SK-N-SH (cell line): ENCODE measurements at regions not wholly inside any gene's neighbourhood (a gene's known extent, or its start where the extent isn't known, plus 50 kb on each side); places are given as distances from the start of the nearest gene placed in this dataset.

Source experiments
- CTCF ChIA-PET: fragments of 300-600, 350-600 bp; formaldehyde crosslinking; extraction: SDS; loops from one replicate; lab custom pipeline; 2021; lab: Yijun Ruan, JAX
- POLR2A ChIA-PET: fragments of 350-600 bp; sonication (Branson Sonifier 250); formaldehyde crosslinking; extraction: SDS; loops from one replicate; lab custom pipeline; 2020; ENCODE audit warnings: antibody characterized with exemption, inconsistent platforms; lab: Yijun Ruan, JAX
- DNase-seq: peaks from one replicate; pipeline ENCODE4 v3.0.0; 2012
- H2AFZ ChIP-seq: fragments of 200-600 bp; sonication (generic); 2 replicates; pipeline ENCODE4 v1.8.1; 2016; ENCODE audit warnings: antibody characterized with exemption, mild to moderate bottlenecking, low read depth
- H3F3A ChIP-seq: fragments of 200-600 bp; sonication (generic); replicated peaks from 2 replicates; pipeline ENCODE3; 2016; ENCODE audit warnings: antibody characterized with exemption, mild to moderate bottlenecking; ENCODE audit not compliant: insufficient read depth
- H3K27ac ChIP-seq, 2 experiments: fragments of 200-500 bp in 1 of 2; fragments of 200-600 bp in 1 of 2; sonication (Bioruptor generic) in 1 of 2; sonication (generic), shearing (Covaris generic) in 1 of 2; 2 replicates each; pipeline versions ENCODE4 v1.5.1 to v1.6.1; 2014 to 2016; ENCODE audit warnings: low read depth in 2 of 2, inconsistent platforms in 1 of 2, low read length in 1 of 2, mild to moderate bottlenecking in 1 of 2, mixed read lengths in 1 of 2
- H3K27me3 ChIP-seq: fragments of 200-600 bp; sonication (generic), shearing (Covaris generic); 2 replicates; pipeline ENCODE4 v1.6.1; 2016; ENCODE audit warnings: mixed run types; ENCODE audit not compliant: insufficient read depth
- H3K36me3 ChIP-seq, 2 experiments: fragments of 200-500 bp in 1 of 2; fragments of 200-600 bp in 1 of 2; sonication (Bioruptor generic) in 1 of 2; sonication (generic) in 1 of 2; replicated peaks in 1 of 2; 2 replicates each; pipeline versions ENCODE3 to v1.5.1; 2014 to 2016; ENCODE audit warnings: low read length in 1 of 2, mild to moderate bottlenecking in 1 of 2; ENCODE audit not compliant: insufficient read depth in 2 of 2, control insufficient read depth in 1 of 2
- H3K4me1 ChIP-seq, 2 experiments: fragments of 200-500 bp in 1 of 2; fragments of 200-600 bp in 1 of 2; sonication (Bioruptor generic) in 1 of 2; sonication (generic), shearing (Covaris generic) in 1 of 2; 2 replicates each; pipeline versions ENCODE4 v1.5.1 to v1.6.1; 2014 to 2016; ENCODE audit warnings: low read depth in 1 of 2, low read length in 1 of 2, mixed run types in 1 of 2; ENCODE audit not compliant: insufficient read depth in 2 of 2, control insufficient read depth in 1 of 2
- H3K4me2 ChIP-seq: fragments of 200-600 bp; sonication (generic), shearing (Covaris generic); 2 replicates; pipeline ENCODE4 v1.6.1; 2017; ENCODE audit warnings: mixed run types
- H3K4me3 ChIP-seq, 2 experiments: fragments of 200-500 bp in 1 of 2; fragments of 200-600 bp in 1 of 2; sonication (Bioruptor generic) in 1 of 2; sonication (generic), shearing (Covaris generic) in 1 of 2; 2 replicates each; pipeline versions ENCODE4 v1.5.1 to v1.8.1; 2014 to 2016; ENCODE audit warnings: low read depth in 2 of 2, inconsistent platforms in 1 of 2, low read length in 1 of 2, mild to moderate bottlenecking in 1 of 2, mixed read lengths in 1 of 2, moderate library complexity in 1 of 2
- H3K79me2 ChIP-seq: fragments of 200-600 bp; sonication (generic); 2 replicates; pipeline ENCODE4 v1.8.1; 2017; ENCODE audit warnings: mild to moderate bottlenecking; ENCODE audit not compliant: insufficient read depth
- H3K9ac ChIP-seq: fragments of 200-600 bp; sonication (generic); 2 replicates; pipeline ENCODE4 v1.6.1; 2017; ENCODE audit warnings: mixed run types
- H3K9me2 ChIP-seq: fragments of 200-600 bp; sonication (generic); 2 replicates; pipeline ENCODE4 v1.6.1; 2017; ENCODE audit warnings: mixed run types
- H3K9me3 ChIP-seq: fragments of 200-600 bp; sonication (generic); 2 replicates; pipeline ENCODE4 v1.6.1; 2017; ENCODE audit warnings: mixed run types, mild to moderate bottlenecking, moderate library complexity
- H4K20me1 ChIP-seq: fragments of 200-600 bp; sonication (generic); 2 replicates; pipeline ENCODE4 v1.6.1; 2017; ENCODE audit warnings: mild to moderate bottlenecking, mixed run types; ENCODE audit not compliant: insufficient read depth
- CHD2 ChIP-seq: fragments of 150-350 bp; IDR thresholded peaks from 2 replicates; pipeline ENCODE4 v1.6.1; 2018; ENCODE audit warnings: low read length; ENCODE audit not compliant: partially characterized antibody
- EP300 ChIP-seq, 2 experiments: IDR thresholded peaks; 2 replicates each; pipeline versions ENCODE4 v1.4.0 to v1.6.1; 2012; ENCODE audit warnings: borderline replicate concordance in 1 of 2, low read depth in 1 of 2, low read length in 1 of 2
- FOSL2 ChIP-seq: IDR thresholded peaks from 2 replicates; pipeline ENCODE4 v1.4.0; 2012; ENCODE audit warnings: low read depth, mild to moderate bottlenecking, moderate library complexity, borderline replicate concordance
- FOXJ3 ChIP-seq: sonication (generic); formaldehyde crosslinking; IDR thresholded peaks from 2 replicates; pipeline ENCODE4 v1.5.1; 2020; ENCODE audit warnings: mild to moderate bottlenecking, missing genetic modification reagents
- FOXM1 ChIP-seq: IDR thresholded peaks from 2 replicates; pipeline ENCODE4 v1.4.0; 2012; ENCODE audit warnings: low read depth, mild to moderate bottlenecking
- GATA2 ChIP-seq: sonication (generic); formaldehyde crosslinking; IDR thresholded peaks from 2 replicates; pipeline ENCODE4 v1.5.0; 2020; ENCODE audit warnings: mild to moderate bottlenecking, missing genetic modification reagents
- MAX ChIP-seq: IDR thresholded peaks from 2 replicates; pipeline ENCODE4 v1.4.0; 2012; ENCODE audit warnings: low read depth
- MXI1 ChIP-seq: IDR thresholded peaks from 2 replicates; pipeline ENCODE4 v1.6.1; 2012; ENCODE audit warnings: mild to moderate bottlenecking, low read depth, low read length, improper control_type of control experiment
- NFIC ChIP-seq: IDR thresholded peaks from 2 replicates; pipeline ENCODE4 v1.4.0; 2012; ENCODE audit warnings: borderline replicate concordance
- RAD21 ChIP-seq: IDR thresholded peaks from 2 replicates; pipeline ENCODE4 v1.6.1; 2012; ENCODE audit warnings: mild to moderate bottlenecking, low read length
- RFX5 ChIP-seq: IDR thresholded peaks from 2 replicates; pipeline ENCODE4 v1.6.1; 2012; ENCODE audit warnings: mild to moderate bottlenecking, improper control_type of control experiment, low read length
- RXRA ChIP-seq: IDR thresholded peaks from 2 replicates; pipeline ENCODE4 v1.4.0; 2012; ENCODE audit warnings: low read depth, mild to moderate bottlenecking, borderline replicate concordance
- SIN3A ChIP-seq: IDR thresholded peaks from 2 replicates; pipeline ENCODE4 v1.6.1; 2012; ENCODE audit warnings: low read depth, mild to moderate bottlenecking, low read length, moderate library complexity, borderline replicate concordance
- TAF1 ChIP-seq: IDR thresholded peaks from 2 replicates; pipeline ENCODE4 v1.6.1; 2012; ENCODE audit warnings: low read depth, mild to moderate bottlenecking, low read length, moderate library complexity, borderline replicate concordance
- TCF12 ChIP-seq: IDR thresholded peaks from 2 replicates; pipeline ENCODE4 v1.4.0; 2012
- USF1 ChIP-seq: IDR thresholded peaks from 2 replicates; pipeline ENCODE4 v1.4.0; 2012; ENCODE audit warnings: low read depth, borderline replicate concordance
- USF2 ChIP-seq: fragments of 150-350 bp; IDR thresholded peaks from 2 replicates; pipeline ENCODE4 v1.6.1; 2017; ENCODE audit warnings: antibody characterized with exemption, low read length, low read depth, borderline replicate concordance
- WGBS: methylation state at CpG from one replicate; pipeline ENCODE4 v1.1.6; 2017; ENCODE audit warnings: low lambda C conversion rate; 5-methylcytosine and 5-hydroxymethylcytosine counted together

GRCh38 chr6:93177918-93178317, 241.4 kb downstream of the EPHA7 start:
- no peak for DNase-seq
- 23% methylated on average over 2 of the region's 2 CpGs for WGBS
- H3K4me2 ChIP-seq, result 0 out of 2 replicates have a peak overlapping the region, but pooled peaks have one; percentile 16
- no peak overlapping the region for H3K4me3 ChIP-seq
- no peaks in the 10 kb centered on the region for H3K79me2 ChIP-seq
- H3K9me3 ChIP-seq, result no peaks in the 10 kb centered on the region
- no peaks in the 10 kb centered on the region for H3K9me2 ChIP-seq
- TF ChIP-seq GATA2, result no peak
- TF ChIP-seq RAD21, result no peak
- TF ChIP-seq TCF12, result no peak
- no peak for TF ChIP-seq MXI1
- TF ChIP-seq FOSL2, result no peak
- no peak for TF ChIP-seq TAF1
- TF ChIP-seq RFX5, result no peak
- TF ChIP-seq FOXJ3 (CRISPR knock-in tag), result no peak
- TF ChIP-seq USF2, result no peak
- TF ChIP-seq USF1, result no peak
- no peak for TF ChIP-seq CHD2
- no peak for TF ChIP-seq NFIC
- TF ChIP-seq SIN3A, result no peak
- TF ChIP-seq MAX, result no peak
- TF ChIP-seq, all 33 proteins: peak for 0
- CTCF ChIA-PET, result interaction anchor here (0.6 kb wide), 1 partner anchor 26 kb away, joined by 3 read pairs; no protein-coding TSS in a partner anchor
- H3K27ac ChIP-seq, result no peak overlapping the region
- H3K36me3 ChIP-seq, result no peaks in the 10 kb centered on the region
- no peaks in the 10 kb centered on the region for H3K4me1 ChIP-seq
- no peak overlapping the region for H3K9ac ChIP-seq
- POLR2A ChIA-PET, result no interaction called here
- H2AFZ ChIP-seq, result no peak overlapping the region
- no peaks in the 10 kb centered on the region for H4K20me1 ChIP-seq
- no peaks in the 10 kb centered on the region for H3K27me3 ChIP-seq
- no peaks in the 10 kb centered on the region for H3F3A ChIP-seq

- Histone ChIP-seq H3K9me3 (no peaks in the 10 kb centered on the region), H3K27ac (no peak overlapping the region), H2AFZ (no peak overlapping the region), H3F3A (no peaks in the 10 kb centered on the region), H3K9me2 (no peaks in the 10 kb centered on the region), H3K27me3 (no peaks in the 10 kb centered on the region), H3K79me2 (no peaks in the 10 kb centered on the region), H3K36me3 (no peaks in the 10 kb centered on the region), H3K4me3 (no peak overlapping the region), H3K9ac (no peak overlapping the region), H4K20me1 (no peaks in the 10 kb centered on the region), H3K4me2 (no peak overlapping the region), H3K4me1 (no peaks in the 10 kb centered on the region)
- no peak for TF ChIP-seq FOXJ3 (CRISPR knock-in tag)
- no peak for TF ChIP-seq RAD21
- no peak for TF ChIP-seq RXRA
- TF ChIP-seq FOXM1, result no peak
- no peak for TF ChIP-seq CHD2
- no peak for TF ChIP-seq USF1
- TF ChIP-seq EP300 (IDR thresholded peaks at IDR 0.05; ENCODE audit: borderline replicate concordance in 1 of 2, low read depth in 1 of 2, low read length in 1 of 2), result no peak
- DNase-seq, result no peak
- CTCF ChIA-PET, result interaction anchor here (0.6 kb wide), 1 partner anchor 27 kb away, joined by 3 read pairs; no protein-coding TSS in a partner anchor
- WGBS, result 21% methylated on average over 3 of the region's 3 CpGs
- POLR2A ChIA-PET, result no interaction called here
These were observed 241.9 kb downstream of the EPHA7 start for GRCh38 chr6:93177438-93177837.
